HG02943 (cell line): ENCODE measurements at regions not wholly inside any gene's neighbourhood (a gene's known extent, or its start where the extent isn't known, plus 50 kb on each side); places are given as distances from the start of the nearest gene placed in this dataset.
A peak's percentile ranks its signal among the peaks of the same experiment; 100 is the strongest.

Experiments used
- ATAC-seq: cut with Tn5 transposase; IDR thresholded peaks from one replicate; pipeline ENCODE4 v1.9.1; 2021; ENCODE audit warnings: mild to moderate bottlenecking, low read depth, moderate library complexity; ENCODE audit not compliant: unreplicated experiment

GRCh38 chr1:79815115-79815514 lies 808.6 kb upstream of the ADGRL4 start:
- ATAC-seq, result no peak

DNA sequence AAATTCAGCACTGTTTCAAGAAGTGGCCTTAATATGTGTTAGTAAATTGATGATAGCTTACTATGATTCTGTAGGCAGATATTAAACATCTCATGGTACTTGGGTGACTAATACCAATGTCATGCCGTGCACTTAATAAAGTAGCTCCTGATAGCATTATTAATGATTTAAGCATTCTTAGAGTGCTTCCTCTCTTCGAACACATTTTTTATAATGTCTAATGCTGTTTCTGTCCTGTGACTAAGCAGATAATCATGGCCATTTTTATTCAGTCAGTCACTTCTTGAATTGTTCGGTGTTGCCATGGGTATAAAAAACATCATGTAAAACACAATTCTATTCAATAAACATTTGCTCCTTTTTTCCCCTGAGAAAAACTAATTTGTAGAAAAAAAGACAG lies 804.6 kb upstream of the ADGRL4 start:
- no peak for ATAC-seq

DNA sequence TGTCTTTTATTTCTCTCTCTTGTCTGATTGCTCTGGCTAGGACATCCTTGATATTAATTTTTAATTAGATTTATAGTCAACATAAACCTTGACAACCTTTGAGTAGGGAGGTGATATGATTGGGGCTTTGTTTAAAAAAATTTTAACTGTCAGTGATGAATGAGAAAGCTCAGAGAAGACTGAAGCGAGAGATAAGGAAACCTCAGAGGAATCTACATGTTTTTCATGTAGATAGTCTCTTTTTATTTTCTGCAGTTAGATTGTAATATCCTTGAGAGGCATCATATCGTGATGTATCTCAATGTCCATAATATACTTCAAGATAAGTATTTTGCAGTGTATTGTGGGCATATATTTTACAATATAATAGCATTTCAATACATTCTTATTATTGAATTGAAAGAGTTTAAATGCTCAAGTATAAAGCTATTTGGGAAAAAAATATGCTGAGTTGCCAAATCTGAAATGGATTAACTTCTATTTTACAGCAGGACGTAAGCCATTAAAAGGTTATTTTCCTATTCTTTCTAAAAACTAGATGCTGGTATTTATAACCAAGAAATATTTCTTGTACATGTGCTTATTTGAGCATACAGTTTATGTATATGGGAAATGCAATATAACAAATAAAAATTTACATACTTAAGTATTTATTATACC lies 802.4 kb upstream of the ADGRL4 start:
- no peak for ATAC-seq

DNA sequence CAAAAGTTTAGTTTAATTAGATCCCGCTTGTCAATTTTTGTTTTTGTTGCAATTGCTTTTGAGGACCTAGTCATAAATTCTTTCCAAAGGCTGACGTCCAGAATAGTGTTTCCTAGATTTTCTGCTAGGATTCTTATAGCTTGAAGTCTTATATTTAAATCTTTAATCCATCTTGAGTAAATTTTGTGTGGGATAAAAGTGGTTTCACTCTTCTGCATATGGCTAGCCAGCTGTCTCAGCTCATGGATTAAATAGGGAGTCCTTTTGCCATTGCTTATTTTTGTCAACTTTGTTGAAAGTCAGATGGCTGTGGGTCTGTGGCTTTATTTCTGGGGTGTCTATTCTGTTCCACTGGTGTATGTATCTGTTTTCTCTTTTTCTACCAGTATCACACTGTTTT lies 801.3 kb upstream of the ADGRL4 start:
- ATAC-seq, result no peak

GRCh38 chr1:79797487-79797886 lies 791.0 kb upstream of the ADGRL4 start:
- no peak for ATAC-seq

DNA sequence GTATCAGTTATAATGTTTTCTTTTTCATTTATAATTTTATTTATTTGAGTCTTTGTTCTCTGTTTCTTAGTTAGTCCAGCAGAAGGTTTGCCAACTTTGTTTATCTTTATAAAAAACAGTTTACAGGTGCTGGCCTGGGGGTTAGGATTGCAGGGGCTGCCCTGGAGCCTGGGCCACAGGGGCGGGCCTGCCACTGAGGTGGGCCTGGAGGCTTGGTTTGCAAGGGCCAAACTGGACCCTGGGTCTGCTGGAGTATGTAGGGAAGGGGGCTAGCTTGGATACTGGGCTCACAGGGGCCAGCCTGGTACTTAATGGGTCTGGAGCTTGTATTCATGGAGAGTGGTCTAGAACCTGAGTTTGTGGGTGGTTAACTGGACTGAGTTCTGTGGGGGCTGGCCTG lies 789.9 kb upstream of the ADGRL4 start:
- ATAC-seq, result no peak

- no peak for ATAC-seq
Observed at GRCh38 chr1:79792219-79792930, 785.8 kb upstream of the ADGRL4 start.

DNA sequence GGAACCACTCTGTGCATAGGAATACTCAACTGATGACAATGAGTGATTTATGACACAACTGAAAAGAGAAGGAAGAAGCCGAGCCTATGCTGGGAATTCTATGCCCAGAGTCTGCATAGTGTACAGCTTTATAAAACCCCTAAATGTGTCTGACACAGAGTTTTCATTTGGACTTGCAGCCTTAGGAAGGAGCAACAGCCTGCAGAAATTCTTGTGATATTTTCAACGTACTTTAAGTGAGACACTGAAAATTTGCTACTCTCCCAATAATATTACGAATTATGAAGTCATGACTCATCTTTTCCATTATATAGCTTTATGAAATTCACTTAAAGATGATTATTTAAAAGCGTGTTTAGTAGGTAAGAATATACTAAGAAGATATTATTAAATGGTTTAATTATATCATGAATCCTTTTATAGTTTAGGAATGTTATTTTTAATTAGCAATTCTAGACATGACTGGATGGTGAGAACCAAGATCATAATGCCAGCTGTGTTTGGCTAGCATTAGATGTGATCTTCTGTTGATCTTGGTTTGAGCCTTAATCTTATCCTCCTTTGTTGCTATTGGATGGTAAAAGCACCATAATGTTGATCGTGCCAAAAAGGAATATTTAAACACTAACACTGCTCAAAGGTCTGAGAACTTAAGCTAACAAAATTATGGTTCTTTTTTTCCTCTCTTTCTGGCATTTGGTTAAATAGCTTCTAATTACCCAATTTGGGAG lies 785.1 kb upstream of the ADGRL4 start:
- ATAC-seq, result no peak

- ATAC-seq, result no peak
Observed at GRCh38 chr1:79790950-79791349, 784.4 kb upstream of the ADGRL4 start.

DNA sequence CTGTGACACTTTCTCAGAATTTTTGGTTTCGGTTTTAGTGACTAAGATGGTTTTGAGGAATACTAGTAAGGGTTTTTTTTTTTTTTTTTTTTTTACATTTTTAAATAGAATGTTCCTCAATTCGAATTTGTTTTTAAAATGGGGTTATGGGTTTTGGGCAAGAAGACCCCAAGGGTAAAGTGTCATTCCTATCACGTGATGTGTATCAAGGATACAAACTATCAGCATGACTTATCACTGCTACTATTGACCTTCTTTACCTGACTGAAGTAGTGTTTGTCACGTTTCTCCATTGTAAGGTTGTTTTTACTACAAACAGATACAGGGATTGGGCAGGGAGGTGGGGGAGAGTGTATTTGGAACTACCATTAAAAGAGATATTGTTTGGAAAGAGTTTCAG lies 781.1 kb upstream of the ADGRL4 start:
- ATAC-seq, result no peak

GRCh38 chr1:79785964-79786363 lies 779.4 kb upstream of the ADGRL4 start:
- ATAC-seq, result no peak

GRCh38 chr1:79785561-79785960 lies 779.0 kb upstream of the ADGRL4 start:
- ATAC-seq, result no peak

- no peak for ATAC-seq
Observed at GRCh38 chr1:79781261-79781660, 774.7 kb upstream of the ADGRL4 start.

DNA sequence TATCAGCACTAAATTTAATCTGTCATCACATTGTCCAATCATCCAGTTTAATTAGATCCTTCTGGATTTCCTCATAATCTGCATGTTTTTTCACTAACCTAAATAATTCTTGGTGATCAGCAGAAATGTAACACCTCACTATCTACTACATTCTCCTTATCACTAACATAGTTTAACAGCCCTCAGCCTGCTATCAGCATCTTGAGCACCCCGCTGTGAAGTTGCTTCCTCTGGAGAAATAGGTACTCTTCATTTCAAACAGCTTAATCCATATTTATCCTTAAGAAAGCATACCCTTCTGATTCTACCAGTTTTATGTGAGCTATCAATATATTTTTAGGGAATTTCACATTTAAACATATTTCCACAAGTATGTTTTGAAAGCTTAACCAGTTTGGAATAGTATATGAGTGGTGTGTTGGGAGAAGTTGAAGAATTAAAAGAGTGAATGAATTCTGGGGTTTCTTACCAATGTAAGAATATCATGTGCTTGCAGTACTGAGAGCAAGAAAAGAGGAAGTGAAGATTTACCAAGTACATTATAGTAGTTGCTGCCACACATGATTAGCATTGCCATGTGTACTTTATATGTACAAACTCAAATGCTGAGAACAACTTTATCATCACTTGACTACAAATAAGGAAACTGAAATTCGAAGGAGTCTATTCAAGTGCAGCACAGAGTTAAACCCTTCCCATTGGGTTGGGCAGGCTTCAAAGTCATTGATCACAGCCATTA lies 771.1 kb upstream of the ADGRL4 start:
- ATAC-seq, result peak; percentile 100

DNA sequence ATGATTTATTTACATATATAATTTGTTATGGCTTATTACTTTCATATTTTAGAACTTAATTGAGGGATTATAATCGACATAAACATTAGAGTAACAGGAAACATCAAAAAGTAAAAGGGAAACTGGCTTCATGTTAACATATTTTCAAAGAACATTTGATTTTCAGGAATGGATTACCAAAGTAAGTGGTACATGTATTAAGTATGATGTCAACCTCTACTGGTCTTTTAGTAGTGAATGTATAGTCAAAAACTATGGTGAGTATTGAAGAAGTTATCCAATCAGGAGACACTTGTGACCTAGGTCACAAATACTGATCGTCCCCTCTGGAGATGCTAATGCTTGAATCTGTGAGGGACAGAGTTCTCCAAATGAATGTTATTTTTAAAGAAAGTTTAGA lies 768.9 kb upstream of the ADGRL4 start:
- no peak for ATAC-seq

DNA sequence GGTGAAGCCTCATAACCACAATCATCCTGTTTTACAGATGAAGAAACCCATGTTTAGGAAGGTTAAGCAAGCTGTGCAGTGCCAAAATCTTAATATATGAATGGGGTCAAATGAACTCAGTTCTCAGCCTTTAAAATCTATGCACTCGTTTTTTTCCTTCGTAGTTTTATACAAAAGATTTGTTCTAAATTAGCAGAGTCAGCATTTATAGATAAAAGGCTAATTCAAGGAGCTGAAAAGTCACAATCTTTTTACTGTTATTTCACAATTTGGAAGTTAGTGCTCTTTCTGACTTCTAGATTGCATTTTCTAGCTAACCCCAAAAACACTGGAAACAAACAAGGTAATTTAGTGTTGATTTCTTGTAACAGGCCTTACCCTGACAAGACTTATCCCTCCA lies 766.9 kb upstream of the ADGRL4 start:
- ATAC-seq, result no peak

DNA sequence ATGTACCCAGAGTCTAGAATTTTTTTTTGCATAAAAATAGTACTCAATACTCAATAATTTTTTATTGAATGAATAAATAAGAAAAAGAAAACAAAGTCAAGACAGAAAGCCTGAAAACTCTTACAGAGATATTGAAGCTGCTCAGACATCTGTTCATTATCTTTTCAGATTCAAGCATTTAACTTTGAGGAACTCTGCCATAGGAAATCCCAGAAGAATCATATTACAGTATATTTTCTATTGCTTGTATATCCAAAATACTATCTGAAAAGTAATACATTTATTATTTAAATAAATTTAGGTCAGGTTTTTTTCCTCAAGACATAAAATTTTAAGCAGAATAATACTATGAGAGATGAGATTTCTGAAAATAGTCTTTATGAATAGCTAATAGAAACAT lies 755.9 kb upstream of the ADGRL4 start:
- no peak for ATAC-seq

DNA sequence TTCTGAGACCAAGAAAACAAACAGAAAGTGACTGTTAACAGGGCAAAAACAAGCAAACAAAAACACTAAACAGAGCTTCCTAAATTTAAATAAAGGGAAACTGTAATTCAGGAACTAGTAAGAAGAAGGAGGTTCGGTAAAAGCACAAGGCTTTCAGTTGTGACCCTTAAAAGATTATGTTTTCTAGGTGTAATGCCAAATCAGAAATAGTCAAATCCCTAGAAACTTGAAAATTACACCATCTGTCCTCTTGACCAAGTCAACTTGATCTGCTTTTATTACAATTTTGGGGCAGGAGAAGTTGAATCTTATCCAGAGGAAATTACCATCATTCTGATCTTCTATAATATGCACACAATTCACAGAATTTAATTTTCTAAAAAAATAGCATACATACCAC lies 754.0 kb upstream of the ADGRL4 start:
- ATAC-seq, result no peak

DNA sequence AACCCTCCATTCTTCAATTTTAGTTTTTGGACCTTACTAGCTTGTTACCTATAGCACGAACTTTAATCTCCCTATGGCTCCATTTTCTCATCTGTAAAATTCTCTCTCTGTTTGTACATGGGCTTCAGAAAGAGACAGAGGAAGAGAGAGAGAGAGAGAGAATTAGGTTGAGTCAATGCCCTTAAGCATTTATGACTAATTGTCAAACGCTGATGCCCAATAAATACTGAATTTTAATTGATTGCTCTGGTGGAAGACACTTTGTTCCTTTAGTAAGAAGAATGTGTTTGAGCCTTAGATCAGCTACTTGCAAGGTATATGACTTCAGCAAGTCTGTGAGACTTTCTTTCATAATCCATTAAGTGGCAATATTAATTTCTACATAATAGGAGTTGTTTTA lies 743.1 kb upstream of the ADGRL4 start:
- ATAC-seq, result no peak

- ATAC-seq, result no peak
Observed at GRCh38 chr1:79745929-79746328, 739.4 kb upstream of the ADGRL4 start.

DNA sequence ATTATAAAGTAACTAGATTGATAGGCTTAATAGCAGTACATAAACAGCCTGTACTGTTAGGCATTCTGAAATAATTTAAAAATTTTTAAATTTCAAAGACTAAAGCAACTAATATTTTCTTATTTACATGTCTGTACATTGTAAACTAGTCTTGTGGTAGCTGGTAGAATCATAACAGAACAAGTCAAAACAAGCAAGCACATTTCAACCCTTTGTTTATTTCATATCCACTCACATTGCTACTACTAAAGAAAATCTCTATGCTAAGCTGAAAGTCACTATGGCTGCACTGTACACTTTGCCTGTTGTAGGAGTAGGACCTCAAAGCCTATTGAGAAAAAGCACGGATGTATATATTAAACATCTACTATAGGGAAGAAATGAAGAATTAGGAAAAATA lies 738.2 kb upstream of the ADGRL4 start:
- no peak for ATAC-seq
